ENCODE measurements at regions not wholly inside any gene's neighbourhood (a gene's known extent, or its start where the extent isn't known, plus 50 kb on each side); places are given as distances from the start of the nearest gene placed in this dataset.
"Not testable (repeated sequence)": the region's sequence is repeated elsewhere in the genome, so short reads cannot be mapped to it uniquely, and the experiment has no call there.

GRCh38 chr15:85254961-85255360 lies 125.4 kb upstream of the AKAP13 start:
- not testable (repeated sequence) for H3K27me3 ChIP-seq (ENCODE audit: control insufficient read depth, insufficient read depth, low read length, poor library complexity, severe bottlenecking); H3K9me3 Mint-ChIP-seq; H3K9ac ChIP-seq (ENCODE audit: extremely low read depth, low read length, poor library complexity, severe bottlenecking); H3K36me3 ChIP-seq (ENCODE audit: control insufficient read depth, insufficient read depth, low read length); H3K27ac ChIP-seq (ENCODE audit: low read depth, low read length); H3K36me3 Mint-ChIP-seq (ENCODE audit: low read depth); H3K27ac Mint-ChIP-seq; H3K4me1 Mint-ChIP-seq; H3K9me3 ChIP-seq (ENCODE audit: control insufficient read depth, low read length); H3K4me3 Mint-ChIP-seq; H3K4me1 ChIP-seq (ENCODE audit: control insufficient read depth, insufficient read depth, low read length); H3K4me3 ChIP-seq (ENCODE audit: low read length); H3K27me3 Mint-ChIP-seq (ENCODE audit: insufficient read depth)
- WGBS, 2 experiments (ENCODE audit: insufficient coverage in 1 of 2, insufficient read length in 1 of 2): 86% methylated on average over 8 of the region's 9 CpGs; no CpG with 5 or more reads in 1 of the 2 experiments
- DNase-seq: peak; percentile 43
- TF ChIP-seq CTCF (conservative IDR thresholded peaks at IDR 0.05): peak; percentile 43

GRCh38 chr15:85255502-85255901 lies 124.9 kb upstream of the AKAP13 start:
- not testable (repeated sequence) for H3K4me1 Mint-ChIP-seq; H3K4me3 Mint-ChIP-seq; H3K9ac ChIP-seq (ENCODE audit: extremely low read depth, low read length, poor library complexity, severe bottlenecking); H3K9me3 Mint-ChIP-seq; H3K36me3 Mint-ChIP-seq (ENCODE audit: low read depth); H3K27me3 Mint-ChIP-seq (ENCODE audit: insufficient read depth); H3K4me1 ChIP-seq (ENCODE audit: control insufficient read depth, insufficient read depth, low read length); H3K9me3 ChIP-seq (ENCODE audit: control insufficient read depth, low read length); H3K27ac ChIP-seq (ENCODE audit: low read depth, low read length); H3K36me3 ChIP-seq (ENCODE audit: control insufficient read depth, insufficient read depth, low read length); H3K4me3 ChIP-seq (ENCODE audit: low read length); H3K27ac Mint-ChIP-seq; H3K27me3 ChIP-seq (ENCODE audit: control insufficient read depth, insufficient read depth, low read length, poor library complexity, severe bottlenecking)
- peak; percentile 39 for DNase-seq
- 89 to 93% methylated on average over 3 to 24 of the region's 24 CpGs for WGBS, 2 experiments (ENCODE audit: insufficient coverage in 1 of 2, insufficient read length in 1 of 2)

GRCh38 chr15:85256009-85256997 lies 124.1 kb upstream of the AKAP13 start:
- peak; percentile 41 for DNase-seq
- H3K9me3 ChIP-seq (ENCODE audit: control insufficient read depth, low read length); H3K9ac ChIP-seq (ENCODE audit: extremely low read depth, low read length, poor library complexity, severe bottlenecking); H3K4me1 Mint-ChIP-seq; H3K4me3 Mint-ChIP-seq; H3K27ac Mint-ChIP-seq; H3K4me3 ChIP-seq (ENCODE audit: low read length); H3K27me3 Mint-ChIP-seq (ENCODE audit: insufficient read depth); H3K27me3 ChIP-seq (ENCODE audit: control insufficient read depth, insufficient read depth, low read length, poor library complexity, severe bottlenecking); H3K4me1 ChIP-seq (ENCODE audit: control insufficient read depth, insufficient read depth, low read length); H3K9me3 Mint-ChIP-seq; H3K36me3 ChIP-seq (ENCODE audit: control insufficient read depth, insufficient read depth, low read length); H3K27ac ChIP-seq (ENCODE audit: low read depth, low read length); H3K36me3 Mint-ChIP-seq (ENCODE audit: low read depth): not testable (repeated sequence)
- 90 to 92% methylated on average over 8 to 24 of the region's 25 CpGs for WGBS, 2 experiments (ENCODE audit: insufficient coverage in 1 of 2, insufficient read length in 1 of 2)

- not testable (repeated sequence) for H3K9ac ChIP-seq (ENCODE audit: extremely low read depth, low read length, poor library complexity, severe bottlenecking); H3K4me1 Mint-ChIP-seq; H3K4me3 ChIP-seq (ENCODE audit: low read length); H3K36me3 Mint-ChIP-seq (ENCODE audit: low read depth); H3K27me3 ChIP-seq (ENCODE audit: control insufficient read depth, insufficient read depth, low read length, poor library complexity, severe bottlenecking); H3K27me3 Mint-ChIP-seq (ENCODE audit: insufficient read depth); H3K27ac Mint-ChIP-seq; H3K9me3 Mint-ChIP-seq; H3K27ac ChIP-seq (ENCODE audit: low read depth, low read length); H3K9me3 ChIP-seq (ENCODE audit: control insufficient read depth, low read length); H3K4me1 ChIP-seq (ENCODE audit: control insufficient read depth, insufficient read depth, low read length); H3K4me3 Mint-ChIP-seq; H3K36me3 ChIP-seq (ENCODE audit: control insufficient read depth, insufficient read depth, low read length)
- 91% methylated on average over 2 of the region's 4 CpGs; no CpG with 5 or more reads in 1 of the 2 experiments for WGBS, 2 experiments (ENCODE audit: insufficient coverage in 1 of 2, insufficient read length in 1 of 2)
- DNase-seq: peak; percentile 58
Measured at GRCh38 chr15:85258062-85258445, 122.3 kb upstream of the AKAP13 start.

GRCh38 chr15:85258559-85259209 lies 121.7 kb upstream of the AKAP13 start:
- H3K4me3 ChIP-seq (ENCODE audit: low read length); H3K4me1 ChIP-seq (ENCODE audit: control insufficient read depth, insufficient read depth, low read length); H3K9me3 Mint-ChIP-seq; H3K27ac ChIP-seq (ENCODE audit: low read depth, low read length); H3K9me3 ChIP-seq (ENCODE audit: control insufficient read depth, low read length); H3K27me3 ChIP-seq (ENCODE audit: control insufficient read depth, insufficient read depth, low read length, poor library complexity, severe bottlenecking); H3K36me3 Mint-ChIP-seq (ENCODE audit: low read depth); H3K9ac ChIP-seq (ENCODE audit: extremely low read depth, low read length, poor library complexity, severe bottlenecking); H3K4me1 Mint-ChIP-seq; H3K4me3 Mint-ChIP-seq; H3K36me3 ChIP-seq (ENCODE audit: control insufficient read depth, insufficient read depth, low read length); H3K27ac Mint-ChIP-seq; H3K27me3 Mint-ChIP-seq (ENCODE audit: insufficient read depth): not testable (repeated sequence)
- peak; percentile 36 for DNase-seq
- WGBS, 2 experiments (ENCODE audit: insufficient coverage in 1 of 2, insufficient read length in 1 of 2): 92% methylated on average over 8 of the region's 19 CpGs; no CpG with 5 or more reads in 1 of the 2 experiments

Measured in endodermal cell (in vitro differentiated cells).